ENCODE measurements at regions not wholly inside any gene's neighbourhood (a gene's known extent, or its start where the extent isn't known, plus 50 kb on each side); places are given as distances from the start of the nearest gene placed in this dataset.

DNA sequence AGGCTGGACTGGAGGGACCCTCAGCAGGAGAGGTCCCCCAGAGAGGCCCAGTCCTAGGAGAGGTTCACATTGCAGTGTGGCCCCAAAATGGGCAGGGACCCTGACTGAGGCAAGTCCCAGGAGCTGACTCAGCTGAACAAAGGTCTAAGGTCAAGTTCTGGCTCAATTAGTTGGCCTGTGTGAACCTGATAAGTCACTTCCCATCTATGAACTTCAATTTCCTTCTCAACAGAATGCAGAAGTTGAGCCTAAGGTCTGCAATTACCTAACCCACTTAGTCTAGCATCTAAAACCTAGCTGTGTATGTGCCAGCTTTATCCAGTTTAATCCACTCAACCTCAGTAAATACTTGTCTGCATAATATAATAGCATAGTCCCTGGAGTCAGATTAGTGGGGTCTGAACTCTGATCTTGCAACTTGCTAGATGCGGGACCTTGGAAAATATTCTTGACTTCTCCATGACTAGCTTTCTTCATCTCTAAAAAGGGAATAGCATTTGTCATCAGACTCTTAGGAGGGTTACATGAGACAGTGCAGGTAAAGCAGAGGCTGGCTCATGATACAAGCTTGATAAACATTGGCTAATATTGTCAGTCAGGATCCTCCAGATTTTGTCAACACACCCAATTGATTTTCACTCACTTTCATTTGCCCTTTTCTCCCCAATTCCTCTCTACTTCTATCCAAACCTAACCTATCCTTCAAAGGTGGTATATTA lies 465.5 kb downstream of the INSC start:
- TF ChIP-seq EZH2 (IDR thresholded peaks at IDR 0.05; ENCODE audit: low read length, unreplicated experiment) (no peak), EZH2phosphoT487 (IDR thresholded peaks at IDR 0.05; ENCODE audit: borderline replicate concordance, low read length) (no peak)
- TF ChIP-seq, protein P1, sequence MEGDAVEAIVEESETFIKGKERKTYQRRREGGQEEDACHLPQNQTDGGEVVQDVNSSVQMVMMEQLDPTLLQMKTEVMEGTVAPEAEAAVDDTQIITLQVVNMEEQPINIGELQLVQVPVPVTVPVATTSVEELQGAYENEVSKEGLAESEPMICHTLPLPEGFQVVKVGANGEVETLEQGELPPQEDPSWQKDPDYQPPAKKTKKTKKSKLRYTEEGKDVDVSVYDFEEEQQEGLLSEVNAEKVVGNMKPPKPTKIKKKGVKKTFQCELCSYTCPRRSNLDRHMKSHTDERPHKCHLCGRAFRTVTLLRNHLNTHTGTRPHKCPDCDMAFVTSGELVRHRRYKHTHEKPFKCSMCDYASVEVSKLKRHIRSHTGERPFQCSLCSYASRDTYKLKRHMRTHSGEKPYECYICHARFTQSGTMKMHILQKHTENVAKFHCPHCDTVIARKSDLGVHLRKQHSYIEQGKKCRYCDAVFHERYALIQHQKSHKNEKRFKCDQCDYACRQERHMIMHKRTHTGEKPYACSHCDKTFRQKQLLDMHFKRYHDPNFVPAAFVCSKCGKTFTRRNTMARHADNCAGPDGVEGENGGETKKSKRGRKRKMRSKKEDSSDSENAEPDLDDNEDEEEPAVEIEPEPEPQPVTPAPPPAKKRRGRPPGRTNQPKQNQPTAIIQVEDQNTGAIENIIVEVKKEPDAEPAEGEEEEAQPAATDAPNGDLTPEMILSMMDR (conservative IDR thresholded peaks at IDR 0.05; ENCODE audit: low read depth, low read length) = no peak
